ENCODE measurements at regions not wholly inside any gene's neighbourhood (a gene's known extent, or its start where the extent isn't known, plus 50 kb on each side); places are given as distances from the start of the nearest gene placed in this dataset.
"Not testable (repeated sequence)": the region's sequence is repeated elsewhere in the genome, so short reads cannot be mapped to it uniquely, and the experiment has no call there.

GRCh38 chr10:62996925-62997324 is 136.2 kb upstream of the NRBF2 start:
- DNase-seq (ENCODE audit: low spot score): no peak

- DNase-seq (ENCODE audit: low spot score): no peak
Measured at GRCh38 chr10:62996516-62996915, 136.6 kb upstream of the NRBF2 start.

GRCh38 chr10:62993121-62993520 is 140.0 kb upstream of the NRBF2 start:
- DNase-seq (ENCODE audit: low spot score): no peak

GRCh38 chr10:62992145-62992721 is 140.9 kb upstream of the NRBF2 start:
- no peak for DNase-seq (ENCODE audit: low spot score)

- no peak for DNase-seq (ENCODE audit: low spot score)
Measured at GRCh38 chr10:62990126-62990525, 143.0 kb upstream of the NRBF2 start.

GRCh38 chr10:62985807-62986600 is 147.1 kb upstream of the NRBF2 start:
- DNase-seq (ENCODE audit: low spot score): no peak

GRCh38 chr10:62981096-62981495 is 152.0 kb upstream of the NRBF2 start:
- DNase-seq (ENCODE audit: low spot score): no peak

GRCh38 chr10:62980687-62981086 is 152.4 kb upstream of the NRBF2 start:
- no peak for DNase-seq (ENCODE audit: low spot score)

- no peak for DNase-seq (ENCODE audit: low spot score)
Measured at GRCh38 chr10:62979921-62980320, 153.2 kb upstream of the NRBF2 start.

- no peak for DNase-seq (ENCODE audit: low spot score)
Measured at GRCh38 chr10:62978482-62978881, 154.6 kb upstream of the NRBF2 start.

GRCh38 chr10:62974795-62975194 is 158.3 kb upstream of the NRBF2 start:
- DNase-seq (ENCODE audit: low spot score): not testable (repeated sequence)

- no peak for DNase-seq (ENCODE audit: low spot score)
Measured at GRCh38 chr10:62972103-62972502, 155.9 kb upstream of the EGR2 start.

GRCh38 chr10:62964026-62964425 is 147.9 kb upstream of the EGR2 start:
- DNase-seq (ENCODE audit: low spot score): no peak

- DNase-seq (ENCODE audit: low spot score): no peak
Measured at GRCh38 chr10:62961951-62962523, 145.9 kb upstream of the EGR2 start.

GRCh38 chr10:62960416-62960815 is 144.2 kb upstream of the EGR2 start:
- no peak for DNase-seq (ENCODE audit: low spot score)

GRCh38 chr10:62959553-62959952 is 143.4 kb upstream of the EGR2 start:
- DNase-seq (ENCODE audit: low spot score): no peak

- DNase-seq (ENCODE audit: low spot score): no peak
Measured at GRCh38 chr10:62958980-62959379, 142.8 kb upstream of the EGR2 start.

- DNase-seq (ENCODE audit: low spot score): no peak
Measured at GRCh38 chr10:62946278-62946677, 130.1 kb upstream of the EGR2 start.

- no peak for DNase-seq (ENCODE audit: low spot score)
Measured at GRCh38 chr10:62939698-62940097, 123.5 kb upstream of the EGR2 start.

GRCh38 chr10:62938672-62939071 is 122.5 kb upstream of the EGR2 start:
- DNase-seq (ENCODE audit: low spot score): no peak

- DNase-seq (ENCODE audit: low spot score): no peak
Measured at GRCh38 chr10:62937674-62938073, 121.5 kb upstream of the EGR2 start.

GRCh38 chr10:62935022-62935421 is 118.9 kb upstream of the EGR2 start:
- DNase-seq (ENCODE audit: low spot score): no peak

- DNase-seq (ENCODE audit: low spot score): no peak
Measured at GRCh38 chr10:62934258-62934657, 118.1 kb upstream of the EGR2 start.

- DNase-seq (ENCODE audit: low spot score): not testable (repeated sequence)
Measured at GRCh38 chr10:62928763-62929162, 112.6 kb upstream of the EGR2 start.
